HG03175 (cell line): ENCODE measurements at regions not wholly inside any gene's neighbourhood (a gene's known extent, or its start where the extent isn't known, plus 50 kb on each side); places are given as distances from the start of the nearest gene placed in this dataset.
A peak's percentile ranks its signal among the peaks of the same experiment; 100 is the strongest.

ENCODE experiments used
- ATAC-seq: cut with Tn5 transposase; IDR thresholded peaks from one replicate; pipeline ENCODE4 v1.9.1; 2021; ENCODE audit warnings: mild to moderate bottlenecking, moderate library complexity; ENCODE audit not compliant: unreplicated experiment

DNA sequence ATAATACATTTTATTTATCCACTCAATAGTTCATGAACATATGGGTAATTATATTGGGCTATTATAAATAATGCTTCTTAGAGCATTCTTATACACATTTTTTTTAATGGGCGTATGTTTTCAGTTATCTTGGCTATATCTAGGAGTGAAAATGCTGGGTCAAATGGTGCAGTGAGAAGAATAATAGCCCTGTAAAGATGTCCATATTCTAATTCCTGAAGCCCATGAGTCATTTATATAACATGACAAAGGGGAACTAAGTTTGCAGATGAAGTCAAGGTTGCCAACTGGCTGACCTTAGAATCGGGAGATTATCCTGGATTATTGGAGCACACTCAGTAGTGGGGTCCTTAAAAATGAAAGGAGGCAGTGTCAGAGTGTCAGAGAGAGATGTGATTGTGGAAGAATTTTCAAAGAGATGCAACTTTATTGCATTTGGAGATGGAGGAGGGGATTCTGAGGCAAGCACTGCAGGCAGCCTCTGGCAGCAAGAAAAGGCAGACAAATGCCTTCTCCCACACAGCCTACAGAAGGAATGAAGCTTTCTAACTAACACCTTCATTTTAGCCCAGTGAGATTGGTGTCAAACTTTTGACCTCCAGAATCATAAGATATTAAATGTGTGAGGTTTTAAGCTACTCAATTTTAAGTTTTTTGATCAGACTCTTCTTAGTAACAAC is 106.1 kb upstream of the HS3ST1 start:
- ATAC-seq: no peak

DNA sequence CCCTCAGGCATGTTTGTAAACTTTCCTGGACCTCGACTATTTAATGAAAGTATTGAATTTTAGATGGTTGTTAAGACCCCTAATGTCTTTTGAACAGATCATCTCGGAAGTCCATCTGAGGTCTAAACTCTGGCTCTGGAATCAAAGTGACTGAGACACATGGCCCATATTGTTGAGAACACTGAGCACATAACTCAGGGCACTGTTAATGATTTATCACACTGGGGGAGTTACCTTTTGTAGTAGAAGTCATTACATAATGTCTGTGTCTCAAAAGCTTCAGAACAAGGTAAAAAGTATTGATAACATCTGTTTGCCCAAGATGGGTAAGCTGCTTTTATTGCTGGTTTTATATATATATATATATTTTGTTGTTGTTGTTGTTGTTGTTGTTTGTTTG is 103.4 kb upstream of the HS3ST1 start:
- ATAC-seq: no peak

DNA sequence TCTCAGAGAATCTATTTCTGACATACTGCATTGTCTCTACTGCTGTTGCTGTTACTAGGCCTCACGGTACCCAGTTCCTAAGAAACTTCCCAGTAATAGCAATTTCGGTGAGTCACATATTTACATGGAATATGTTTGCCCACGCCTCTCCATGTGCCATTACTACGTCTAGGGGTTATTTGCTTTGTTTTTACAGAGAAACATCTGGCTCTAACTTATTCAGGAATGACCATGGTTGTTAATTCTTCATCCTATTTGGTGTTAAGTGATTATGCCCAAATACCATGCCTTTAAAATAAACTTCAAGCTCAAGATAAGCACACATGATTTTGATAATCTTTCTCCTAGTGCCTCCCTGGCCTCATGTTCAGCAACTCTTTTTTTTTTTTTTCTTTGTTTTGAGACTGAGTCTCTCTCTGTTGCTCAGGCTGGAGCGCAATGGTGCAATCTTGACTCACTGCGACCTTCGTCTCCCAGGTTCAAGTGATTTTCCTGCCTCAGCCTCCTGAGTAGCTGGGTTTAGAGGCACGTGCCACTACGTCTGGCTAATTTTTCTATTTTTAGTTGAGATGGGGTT is 101.0 kb upstream of the HS3ST1 start:
- no peak for ATAC-seq

DNA sequence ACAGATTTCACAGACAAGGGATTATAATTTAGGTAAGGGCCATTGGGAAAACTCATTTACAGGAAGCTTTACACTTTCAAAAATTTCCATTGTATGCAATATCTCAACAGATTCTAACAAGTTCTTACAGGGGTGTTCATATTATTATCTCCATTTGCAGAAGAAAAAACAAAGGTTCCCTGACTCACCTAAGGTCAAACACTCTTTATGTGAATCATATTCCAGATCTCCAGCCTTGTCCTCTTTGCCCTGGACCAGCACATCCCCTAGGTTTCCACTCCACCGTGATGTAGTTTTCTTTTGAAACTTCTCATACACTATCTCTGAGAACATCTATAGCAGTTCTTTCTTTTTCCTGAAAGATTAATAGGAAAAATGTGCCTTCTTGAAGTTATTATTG is 96.4 kb upstream of the HS3ST1 start:
- ATAC-seq: no peak

DNA sequence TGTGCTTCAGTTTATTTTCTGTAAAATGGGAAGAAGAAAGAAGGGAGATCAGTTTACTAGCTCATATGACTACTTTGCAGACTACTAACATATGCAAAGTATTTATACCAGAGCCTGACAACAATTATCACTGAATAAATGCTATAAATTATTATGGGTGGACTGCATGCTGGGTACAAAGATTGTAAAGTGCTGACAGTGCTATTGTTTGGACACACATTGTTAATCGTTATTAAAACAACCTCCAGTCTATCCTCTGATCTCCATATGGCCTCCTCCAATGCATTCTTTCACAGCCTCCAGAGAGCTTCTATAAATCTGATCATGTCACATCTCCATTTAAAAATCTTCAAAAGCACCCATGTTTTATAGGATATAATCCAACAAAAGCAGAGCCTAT is 90.1 kb upstream of the HS3ST1 start:
- no peak for ATAC-seq

DNA sequence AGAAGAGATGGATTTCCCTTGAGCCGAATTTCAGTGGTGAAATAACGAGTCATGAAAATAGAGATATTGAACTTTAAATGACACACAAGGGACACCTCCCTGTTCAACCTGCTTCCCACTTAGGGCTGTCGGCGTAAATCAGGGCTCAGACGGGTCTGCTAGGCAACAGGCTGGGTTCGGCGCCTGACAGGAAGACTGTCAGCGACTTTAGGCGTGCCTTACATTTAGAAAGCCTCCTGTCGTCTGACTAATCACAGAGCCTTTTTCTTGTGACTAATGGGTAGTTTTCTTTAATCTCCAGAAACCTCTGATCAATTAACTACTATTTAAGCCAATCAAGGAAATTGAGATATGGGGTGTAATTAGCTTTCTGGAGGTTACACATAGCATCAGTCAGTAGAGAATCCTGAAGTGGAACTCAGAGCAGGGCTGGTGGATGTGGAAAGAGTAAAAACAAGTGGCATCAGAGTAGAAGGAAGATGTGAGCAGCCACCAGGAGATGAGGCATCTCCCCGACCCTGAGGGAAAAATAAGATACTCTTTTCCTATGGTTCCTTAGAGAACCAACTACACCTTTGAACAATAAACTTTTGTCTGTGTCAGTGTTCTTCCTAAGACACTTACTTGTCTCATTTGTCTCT is 86.2 kb upstream of the HS3ST1 start:
- no peak for ATAC-seq

DNA sequence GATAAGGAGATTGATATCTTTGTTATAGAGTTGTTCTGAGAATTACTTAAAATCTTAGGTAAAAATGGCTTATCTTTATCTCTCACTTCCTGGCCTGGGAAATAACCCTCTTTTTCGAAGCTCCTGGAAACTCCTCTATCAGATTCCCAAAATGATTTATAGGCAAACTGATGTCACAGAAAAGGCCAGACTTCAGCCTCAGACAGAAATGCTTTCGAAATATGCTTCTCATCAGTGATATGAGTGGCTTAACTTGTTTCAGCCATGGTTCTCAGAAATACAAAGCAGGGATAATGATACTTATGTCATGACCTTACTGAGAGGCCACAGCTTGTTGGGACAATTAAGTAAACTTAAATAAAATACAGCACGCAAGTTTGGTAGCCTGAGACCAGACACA is 85.3 kb upstream of the HS3ST1 start:
- ATAC-seq: no peak

DNA sequence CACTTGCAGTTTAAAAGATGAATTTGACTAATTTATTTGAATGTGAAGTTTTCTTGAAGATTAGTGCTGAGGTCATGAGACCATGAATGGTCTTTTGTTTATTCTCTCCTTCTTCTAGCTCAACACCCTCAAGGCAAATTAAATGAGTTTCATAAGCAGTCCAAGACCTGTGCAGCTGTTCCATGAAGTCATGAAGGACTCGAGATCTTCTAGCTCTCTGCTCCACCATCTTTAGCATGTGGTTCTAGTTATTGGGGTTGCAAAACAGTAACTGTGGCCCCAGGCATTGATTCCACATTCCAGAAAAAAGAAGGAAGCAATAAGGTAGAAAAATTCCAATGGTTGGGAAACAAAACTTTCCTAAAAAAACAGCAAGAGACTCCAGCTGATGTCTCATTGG is 84.2 kb upstream of the HS3ST1 start:
- no peak for ATAC-seq

DNA sequence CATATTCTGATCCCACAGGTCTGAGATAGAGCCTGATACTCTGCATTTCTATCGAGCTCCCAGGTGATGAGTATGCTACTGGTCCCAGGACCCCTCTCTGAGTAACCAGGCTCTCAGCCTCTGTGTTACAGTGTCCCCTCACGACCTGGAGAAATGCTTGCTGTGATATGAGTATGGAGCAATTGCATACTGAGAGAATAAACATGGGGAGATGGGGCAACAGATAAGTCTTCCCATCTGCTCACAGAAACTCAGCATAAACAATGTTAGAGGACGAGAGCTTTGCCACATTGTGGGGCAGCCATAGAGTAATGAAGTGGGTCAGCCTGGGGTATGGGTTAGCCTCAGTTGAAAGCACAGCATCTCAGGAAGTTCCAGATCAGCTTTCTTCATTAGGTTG is 82.6 kb upstream of the HS3ST1 start:
- no peak for ATAC-seq

DNA sequence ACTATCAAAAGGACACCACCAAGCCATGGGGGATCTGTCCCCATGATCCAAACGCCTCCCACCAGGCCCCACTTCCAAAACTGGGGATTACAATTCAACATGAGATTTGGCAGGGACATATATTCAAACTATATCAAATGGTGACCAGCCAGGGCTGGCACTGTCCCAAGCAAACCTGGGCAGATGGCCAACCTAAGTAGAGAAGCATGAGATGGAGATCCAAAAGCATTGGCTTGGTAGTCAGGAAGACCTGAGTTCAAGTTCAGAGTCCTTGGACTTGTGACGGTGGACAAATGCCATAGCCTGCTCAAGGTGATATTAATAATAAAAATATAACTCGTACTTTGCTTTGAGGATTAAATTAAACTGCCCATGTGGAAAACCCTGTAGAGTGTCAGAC is 79.2 kb upstream of the HS3ST1 start:
- ATAC-seq: no peak

DNA sequence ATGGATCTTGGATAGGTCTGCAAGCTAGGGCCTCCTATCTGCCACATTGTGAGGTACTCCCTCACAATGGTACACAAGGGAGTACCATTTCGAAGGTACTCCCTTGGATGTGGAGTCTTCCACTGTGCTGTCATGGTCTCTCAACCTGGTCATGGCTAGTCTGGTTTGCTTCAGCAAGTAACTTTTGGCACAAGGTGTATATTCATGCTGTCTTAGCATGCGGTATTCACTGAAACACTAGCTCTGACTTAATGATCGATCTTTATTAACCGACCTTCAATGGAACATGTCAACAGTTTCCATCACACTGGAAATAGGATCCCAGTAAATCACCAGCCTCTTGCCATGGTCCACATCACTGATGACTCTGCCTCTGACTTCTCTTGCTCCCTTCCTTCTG is 77.5 kb upstream of the HS3ST1 start:
- ATAC-seq: no peak

DNA sequence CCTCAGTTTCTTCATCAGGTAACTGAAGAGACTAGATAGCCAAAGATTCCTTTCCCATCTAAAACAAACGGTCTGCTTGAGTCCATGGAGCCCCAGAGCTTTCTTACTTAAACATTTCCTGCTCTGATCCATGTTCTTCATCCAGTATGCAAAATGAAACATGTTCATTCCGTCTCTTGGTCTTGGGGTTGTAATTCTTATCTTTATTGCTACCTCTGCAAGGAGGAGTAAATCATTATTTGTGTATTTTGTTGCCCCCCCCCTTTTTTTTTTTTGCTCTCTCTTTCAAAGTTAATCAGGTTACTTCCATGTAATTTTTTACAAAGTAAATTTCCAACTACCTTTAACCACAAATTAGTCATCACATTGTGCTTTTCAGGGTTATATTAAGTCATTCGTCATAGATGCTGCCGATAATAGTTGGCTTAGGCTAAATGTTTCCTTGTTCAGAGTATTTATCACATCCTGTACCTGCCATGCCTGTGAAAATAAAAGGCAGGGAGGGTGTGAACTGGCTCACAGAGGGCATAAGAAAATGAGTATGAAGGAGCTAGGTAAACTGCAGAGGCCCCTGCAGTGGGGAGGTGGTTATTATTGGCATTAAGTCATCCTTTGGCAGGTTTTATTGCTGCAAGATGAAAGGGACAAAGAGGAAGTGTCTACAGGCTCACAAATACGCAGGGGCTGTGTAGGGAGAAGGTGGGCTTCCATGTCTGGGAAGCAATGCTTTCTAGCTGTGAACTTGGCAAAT is 76.7 kb upstream of the HS3ST1 start:
- ATAC-seq: no peak

DNA sequence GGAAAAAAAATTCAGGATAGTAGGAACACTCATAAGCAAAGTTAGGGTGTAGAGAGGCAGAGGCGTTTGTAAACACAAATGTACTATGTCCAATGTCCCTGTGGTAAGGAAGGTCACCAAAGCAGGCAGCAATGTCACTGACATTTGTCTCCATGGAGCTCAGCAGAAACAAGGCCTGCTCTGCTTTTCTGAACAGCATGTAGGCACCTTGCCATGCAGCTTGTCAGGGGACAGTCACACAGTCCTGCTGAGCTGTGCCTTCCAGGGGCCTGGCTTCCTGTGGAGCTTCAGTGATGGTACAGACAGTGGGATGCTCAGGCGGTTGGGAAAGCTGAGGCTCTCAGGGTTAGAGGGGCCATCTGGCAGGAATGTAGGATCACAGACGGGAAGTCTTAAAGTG is 74.5 kb upstream of the HS3ST1 start:
- no peak for ATAC-seq

DNA sequence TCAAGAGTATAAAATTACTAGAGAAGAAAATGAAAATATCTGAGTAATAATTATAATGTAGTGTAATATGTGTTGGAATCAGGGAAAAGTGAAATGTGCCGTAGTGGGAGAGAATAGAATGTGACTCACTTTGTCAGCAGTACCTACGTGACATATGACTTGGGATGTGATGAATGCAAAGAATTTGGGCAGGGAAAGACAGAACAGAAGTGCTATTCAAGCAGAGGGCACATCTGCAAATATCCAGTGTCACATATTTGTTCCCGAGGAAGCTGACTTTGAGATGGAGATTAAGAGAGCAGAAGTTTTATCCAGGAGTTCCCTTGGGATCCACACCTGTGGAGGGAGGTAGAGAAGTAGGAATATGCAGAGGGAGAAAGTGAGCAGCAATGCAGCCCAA is 69.3 kb upstream of the HS3ST1 start:
- no peak for ATAC-seq

DNA sequence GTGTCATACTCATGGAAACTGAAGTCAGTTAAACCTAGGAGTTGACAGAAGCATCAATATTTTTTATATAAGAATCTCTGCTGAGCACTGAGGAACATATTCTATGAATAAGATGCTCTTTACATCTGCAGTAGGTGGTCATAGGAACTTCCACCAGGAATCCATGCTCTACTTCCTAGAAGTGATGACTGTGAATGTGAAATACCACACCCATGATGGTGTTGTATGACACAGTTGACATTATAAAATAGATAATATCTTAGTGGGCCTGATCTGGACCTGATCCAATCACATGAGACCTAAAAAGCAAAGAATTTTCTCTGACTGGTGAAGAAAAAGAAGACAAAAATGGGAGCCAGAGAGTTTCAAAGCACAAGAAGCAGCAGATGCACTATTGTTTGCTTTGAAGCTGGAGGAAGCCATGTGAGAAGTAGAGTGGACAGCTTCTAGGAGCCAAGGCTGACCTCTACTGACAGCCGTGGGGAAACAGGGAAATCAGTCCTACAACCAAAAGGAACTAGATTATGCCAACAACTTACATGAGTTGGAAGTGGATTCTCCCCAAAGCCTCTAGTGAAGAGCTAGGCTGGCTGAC is 68.6 kb upstream of the HS3ST1 start:
- ATAC-seq: no peak

DNA sequence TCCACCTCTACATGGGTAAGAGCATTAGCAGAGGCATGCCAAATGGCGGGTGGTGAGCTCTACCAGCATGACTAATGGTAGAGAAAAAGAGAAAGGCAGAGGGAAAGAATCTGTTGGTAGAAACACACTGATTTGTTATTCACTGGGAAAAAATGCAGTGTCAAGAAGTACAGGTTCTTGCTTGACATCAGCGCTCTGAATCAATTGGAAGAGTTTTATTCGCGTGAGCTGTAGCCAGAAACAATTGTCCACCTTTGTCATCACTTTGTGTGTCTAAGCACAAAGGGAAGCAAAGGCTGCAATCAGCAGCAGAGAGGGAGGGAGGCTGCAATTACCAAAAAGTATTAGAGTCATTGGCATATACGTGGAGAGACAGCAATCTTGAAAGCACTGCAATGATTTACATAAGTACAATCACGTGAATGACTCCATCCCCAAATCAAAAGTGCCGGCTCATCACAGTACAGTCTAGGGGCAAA is 67.7 kb upstream of the HS3ST1 start:
- ATAC-seq: no peak

DNA sequence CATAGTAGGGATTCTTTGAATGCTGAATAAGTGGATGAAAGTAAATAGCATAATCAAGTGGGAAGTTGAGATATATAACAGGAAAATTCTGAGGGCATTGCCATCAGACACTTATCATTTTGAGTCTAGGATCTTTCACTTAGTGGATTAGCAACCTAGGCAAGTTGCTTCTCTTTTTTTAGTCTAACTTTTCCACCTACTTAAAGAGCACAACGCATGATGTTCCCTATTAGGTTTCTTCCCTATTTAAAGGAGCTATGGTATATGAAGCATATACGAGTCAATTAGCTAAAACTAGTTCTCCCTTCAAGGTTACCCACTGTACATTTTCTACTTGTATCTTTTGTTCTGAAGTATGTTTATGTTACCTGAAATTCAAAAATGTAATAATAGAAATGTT is 67.1 kb upstream of the HS3ST1 start:
- no peak for ATAC-seq

DNA sequence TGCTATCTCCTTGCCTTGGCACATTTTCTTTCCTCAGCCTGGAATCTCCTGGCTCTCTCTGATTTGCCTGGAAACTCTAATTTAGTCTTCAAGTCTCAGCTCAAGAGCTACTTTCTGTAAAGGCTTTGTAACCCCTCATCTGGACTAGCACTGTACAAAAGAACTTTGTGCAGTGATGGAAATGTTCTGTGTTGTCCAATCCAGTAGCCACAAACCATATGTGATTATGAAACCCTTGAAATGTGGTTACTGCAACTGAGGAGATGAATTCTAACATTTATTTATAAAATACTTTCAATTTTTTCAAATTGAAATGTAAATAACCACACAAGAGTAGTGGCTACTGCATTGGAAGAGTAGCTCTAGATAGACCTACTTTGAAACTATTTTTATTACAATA is 66.6 kb upstream of the HS3ST1 start:
- ATAC-seq: no peak

DNA sequence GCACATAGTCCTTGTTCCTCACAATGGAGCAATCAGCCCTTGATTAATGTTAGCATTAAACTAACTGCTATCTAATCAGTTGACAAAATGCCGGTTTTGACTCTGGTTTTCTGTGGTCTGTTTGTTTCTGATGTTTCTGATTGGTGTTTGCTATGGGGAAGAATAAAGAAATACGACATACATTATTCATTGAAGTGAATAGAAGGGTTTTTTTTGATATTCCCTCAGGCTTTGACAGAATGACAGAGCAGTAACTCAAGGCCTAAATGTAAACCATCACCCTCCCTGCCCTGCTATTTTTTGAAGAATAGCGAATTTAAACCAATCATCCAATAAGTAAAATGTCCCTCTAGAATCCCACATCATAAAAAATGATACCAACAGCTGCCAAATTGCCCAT is 65.5 kb upstream of the HS3ST1 start:
- ATAC-seq: no peak

DNA sequence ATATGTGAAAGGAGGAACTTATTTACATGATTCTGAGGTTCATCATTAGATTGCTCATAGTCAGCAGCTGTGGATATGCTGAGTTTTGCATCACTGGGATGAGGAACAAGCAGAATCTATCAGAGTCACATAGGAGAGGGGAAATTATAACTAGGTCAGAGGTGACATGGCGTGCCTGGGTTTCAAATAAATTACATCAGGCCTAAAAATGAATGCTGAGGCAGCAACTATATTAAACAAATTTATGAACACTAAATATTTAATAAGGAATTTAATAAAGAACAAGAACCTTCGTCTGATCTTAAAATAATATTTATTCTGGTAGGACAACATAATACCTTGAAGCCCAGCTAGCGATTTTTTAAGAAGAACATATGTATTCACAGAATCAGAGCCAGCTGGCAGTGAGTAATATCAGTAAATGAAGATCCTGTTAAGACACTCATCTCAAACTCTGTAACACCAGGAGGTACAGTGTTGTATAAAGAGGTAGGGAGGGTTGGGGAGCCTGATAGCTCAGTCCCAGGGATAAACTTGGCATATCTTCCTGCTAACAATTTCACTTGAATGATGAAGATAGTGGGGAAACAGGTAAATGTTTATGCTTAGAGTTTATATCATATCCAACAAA is 60.9 kb upstream of the HS3ST1 start:
- peak; percentile 43 for ATAC-seq
